OCI-LY1 (cell line): ENCODE measurements at regions not wholly inside any gene's neighbourhood (a gene's known extent, or its start where the extent isn't known, plus 50 kb on each side); places are given as distances from the start of the nearest gene placed in this dataset.

Source experiments
- EZH2 ChIP-seq: fragments of 200-600 bp; sonication (generic), shearing (Covaris generic); IDR thresholded peaks from 2 replicates; pipeline ENCODE4 v1.8.0; 2017; ENCODE audit warnings: borderline replicate concordance, mixed run types, mild to moderate bottlenecking, antibody characterized with exemption, low read length, moderate library complexity, mixed read lengths
- TF ChIP-seq, protein P1 (sequence below): fragments of 200-600 bp; sonication (generic), shearing (Covaris generic); IDR thresholded peaks from 2 replicates; pipeline ENCODE4 v1.5.1; 2017; ENCODE audit warnings: mild to moderate bottlenecking, antibody characterized with exemption, low read length, moderate library complexity, mixed read lengths

DNA sequence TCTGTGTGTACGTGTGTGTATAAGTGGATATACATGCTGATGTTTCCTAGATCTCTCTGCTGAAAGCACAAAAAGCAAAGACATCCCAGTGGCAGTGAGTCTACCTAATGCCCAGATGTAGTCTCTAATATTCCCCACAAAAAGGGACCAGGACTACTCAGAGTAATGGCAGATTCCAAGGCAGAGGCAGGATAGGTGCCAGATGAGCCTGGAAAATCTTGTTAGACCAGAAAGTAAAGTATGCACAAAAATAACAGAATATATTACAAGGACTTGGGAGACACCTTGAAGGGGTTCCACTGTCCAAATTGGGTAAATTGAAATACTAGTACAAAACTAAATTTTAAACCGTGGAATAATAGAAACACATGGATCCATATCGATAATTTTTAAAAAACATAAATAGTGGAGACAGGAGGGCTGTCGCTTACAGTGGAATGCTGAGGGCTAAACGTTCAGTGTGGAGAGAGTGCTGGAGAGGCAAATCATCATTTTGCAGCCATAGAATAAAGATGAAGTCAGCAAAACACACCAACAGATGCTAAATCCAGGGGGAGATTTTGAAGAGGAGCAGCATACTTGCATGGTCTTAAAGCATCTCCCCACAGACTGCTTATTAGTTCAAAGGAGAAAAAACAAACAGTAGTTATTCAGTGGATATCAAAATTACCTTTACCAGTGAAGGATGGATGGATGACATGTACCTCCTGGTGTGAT is 123.4 kb upstream of the TSPAN5 start:
- no peak for TF ChIP-seq EZH2
- TF ChIP-seq, protein P1, sequence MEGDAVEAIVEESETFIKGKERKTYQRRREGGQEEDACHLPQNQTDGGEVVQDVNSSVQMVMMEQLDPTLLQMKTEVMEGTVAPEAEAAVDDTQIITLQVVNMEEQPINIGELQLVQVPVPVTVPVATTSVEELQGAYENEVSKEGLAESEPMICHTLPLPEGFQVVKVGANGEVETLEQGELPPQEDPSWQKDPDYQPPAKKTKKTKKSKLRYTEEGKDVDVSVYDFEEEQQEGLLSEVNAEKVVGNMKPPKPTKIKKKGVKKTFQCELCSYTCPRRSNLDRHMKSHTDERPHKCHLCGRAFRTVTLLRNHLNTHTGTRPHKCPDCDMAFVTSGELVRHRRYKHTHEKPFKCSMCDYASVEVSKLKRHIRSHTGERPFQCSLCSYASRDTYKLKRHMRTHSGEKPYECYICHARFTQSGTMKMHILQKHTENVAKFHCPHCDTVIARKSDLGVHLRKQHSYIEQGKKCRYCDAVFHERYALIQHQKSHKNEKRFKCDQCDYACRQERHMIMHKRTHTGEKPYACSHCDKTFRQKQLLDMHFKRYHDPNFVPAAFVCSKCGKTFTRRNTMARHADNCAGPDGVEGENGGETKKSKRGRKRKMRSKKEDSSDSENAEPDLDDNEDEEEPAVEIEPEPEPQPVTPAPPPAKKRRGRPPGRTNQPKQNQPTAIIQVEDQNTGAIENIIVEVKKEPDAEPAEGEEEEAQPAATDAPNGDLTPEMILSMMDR = no peak
